ENCODE measurements at regions not wholly inside any gene's neighbourhood (a gene's known extent, or its start where the extent isn't known, plus 50 kb on each side); places are given as distances from the start of the nearest gene placed in this dataset.

- no peak for TF ChIP-seq PATZ1 (CRISPR knock-in tag; IDR thresholded peaks at IDR 0.05; ENCODE audit: borderline replicate concordance)
- TF ChIP-seq CSRNP3 (CRISPR knock-in tag; IDR thresholded peaks at IDR 0.05), result no peak
- TF ChIP-seq ZFP30 (CRISPR knock-in tag; IDR thresholded peaks at IDR 0.05), result no peak
- TF ChIP-seq, protein P1, sequence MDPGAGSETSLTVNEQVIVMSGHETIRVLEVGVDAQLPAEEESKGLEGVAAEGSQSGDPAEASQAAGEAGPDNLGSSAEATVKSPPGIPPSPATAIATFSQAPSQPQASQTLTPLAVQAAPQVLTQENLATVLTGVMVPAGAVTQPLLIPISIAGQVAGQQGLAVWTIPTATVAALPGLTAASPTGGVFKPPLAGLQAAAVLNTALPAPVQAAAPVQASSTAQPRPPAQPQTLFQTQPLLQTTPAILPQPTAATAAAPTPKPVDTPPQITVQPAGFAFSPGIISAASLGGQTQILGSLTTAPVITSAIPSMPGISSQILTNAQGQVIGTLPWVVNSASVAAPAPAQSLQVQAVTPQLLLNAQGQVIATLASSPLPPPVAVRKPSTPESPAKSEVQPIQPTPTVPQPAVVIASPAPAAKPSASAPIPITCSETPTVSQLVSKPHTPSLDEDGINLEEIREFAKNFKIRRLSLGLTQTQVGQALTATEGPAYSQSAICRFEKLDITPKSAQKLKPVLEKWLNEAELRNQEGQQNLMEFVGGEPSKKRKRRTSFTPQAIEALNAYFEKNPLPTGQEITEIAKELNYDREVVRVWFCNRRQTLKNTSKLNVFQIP (CRISPR knock-in tag; IDR thresholded peaks at IDR 0.05; ENCODE audit: borderline replicate concordance, low read depth), result no peak
- TF ChIP-seq ZFP3 (CRISPR knock-in tag; IDR thresholded peaks at IDR 0.05), result no peak
- TF ChIP-seq RARB (CRISPR knock-in tag; IDR thresholded peaks at IDR 0.05), result no peak
- TF ChIP-seq GLIS3 (CRISPR knock-in tag; IDR thresholded peaks at IDR 0.05), result no peak
- TF ChIP-seq PPARA (CRISPR knock-in tag; IDR thresholded peaks at IDR 0.05; ENCODE audit: borderline replicate concordance), result no peak
- no peak for TF ChIP-seq ESRRG (CRISPR knock-in tag; IDR thresholded peaks at IDR 0.05)
- no peak for TF ChIP-seq BACH2 (CRISPR knock-in tag; IDR thresholded peaks at IDR 0.05; ENCODE audit: borderline replicate concordance)
- no peak for TF ChIP-seq TCF4 (CRISPR knock-in tag; IDR thresholded peaks at IDR 0.05; ENCODE audit: borderline replicate concordance)
- no peak for TF ChIP-seq CREB5 (CRISPR knock-in tag; IDR thresholded peaks at IDR 0.05; ENCODE audit: low read depth)
Measured at GRCh38 chr3:190178779-190179178, 58.1 kb upstream of the P3H2 start.

All from SK-N-SH treated with all-trans-retinoic acid at 6 μM for 48 hours (cell line).